Left ventricle myocardium inferior (tissue), 1 donor: ENCODE measurements at regions not wholly inside any gene's neighbourhood (a gene's known extent, or its start where the extent isn't known, plus 50 kb on each side); places are given as distances from the start of the nearest gene placed in this dataset.

Source experiments
- DNase-seq: peaks from one replicate; pipeline ENCODE4 v3.0.0-alpha.2; 2020
- H3K27ac ChIP-seq: fragments of 200-600 bp; replicated peaks from 2 replicates; pipeline ENCODE4 v1.8.0; 2021
- H3K27me3 ChIP-seq: fragments of 200-600 bp; 2 replicates; pipeline ENCODE4 v1.8.0; 2021; ENCODE audit warnings: low read depth
- H3K36me3 ChIP-seq: fragments of 200-600 bp; 2 replicates; pipeline ENCODE4 v1.8.0; 2021
- H3K4me1 ChIP-seq: fragments of 200-600 bp; 2 replicates; pipeline ENCODE4 v1.8.0; 2021
- H3K4me3 ChIP-seq: fragments of 200-600 bp; 2 replicates; pipeline ENCODE4 v1.8.0; 2021; ENCODE audit warnings: mild to moderate bottlenecking, moderate library complexity
- H3K9me3 ChIP-seq: fragments of 200-600 bp; replicated peaks from 2 replicates; pipeline ENCODE4 v1.8.0; 2021
- intact Hi-C: fragments of 100-400 bp; cut with micrococcal nuclease; formaldehyde crosslinking; loops from one replicate; pipeline ENCODE4 v1.11.0; 2022
- TF ChIP-seq, protein P1 (sequence below): fragments of 200-600 bp; IDR thresholded peaks from 2 replicates; pipeline ENCODE4 v1.8.0; 2021; ENCODE audit warnings: antibody characterized with exemption, mild to moderate bottlenecking, borderline replicate concordance
- donor health status: DM: no; HTN: yes; CAD: no; lungs with severe emphysema.

GRCh38 chr2:235325151-235325550 lies 168.7 kb upstream of the AGAP1 start:
- H3K9me3 ChIP-seq, result no peaks in the 10 kb centered on the region
- H3K36me3 ChIP-seq, result no peaks in the 10 kb centered on the region
- TF ChIP-seq, protein P1, sequence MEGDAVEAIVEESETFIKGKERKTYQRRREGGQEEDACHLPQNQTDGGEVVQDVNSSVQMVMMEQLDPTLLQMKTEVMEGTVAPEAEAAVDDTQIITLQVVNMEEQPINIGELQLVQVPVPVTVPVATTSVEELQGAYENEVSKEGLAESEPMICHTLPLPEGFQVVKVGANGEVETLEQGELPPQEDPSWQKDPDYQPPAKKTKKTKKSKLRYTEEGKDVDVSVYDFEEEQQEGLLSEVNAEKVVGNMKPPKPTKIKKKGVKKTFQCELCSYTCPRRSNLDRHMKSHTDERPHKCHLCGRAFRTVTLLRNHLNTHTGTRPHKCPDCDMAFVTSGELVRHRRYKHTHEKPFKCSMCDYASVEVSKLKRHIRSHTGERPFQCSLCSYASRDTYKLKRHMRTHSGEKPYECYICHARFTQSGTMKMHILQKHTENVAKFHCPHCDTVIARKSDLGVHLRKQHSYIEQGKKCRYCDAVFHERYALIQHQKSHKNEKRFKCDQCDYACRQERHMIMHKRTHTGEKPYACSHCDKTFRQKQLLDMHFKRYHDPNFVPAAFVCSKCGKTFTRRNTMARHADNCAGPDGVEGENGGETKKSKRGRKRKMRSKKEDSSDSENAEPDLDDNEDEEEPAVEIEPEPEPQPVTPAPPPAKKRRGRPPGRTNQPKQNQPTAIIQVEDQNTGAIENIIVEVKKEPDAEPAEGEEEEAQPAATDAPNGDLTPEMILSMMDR, result no peak
- no peak for DNase-seq
- H3K4me1 ChIP-seq, result no peaks in the 10 kb centered on the region
- no peak overlapping the region for H3K4me3 ChIP-seq
- H3K27ac ChIP-seq, result no peak overlapping the region
- intact Hi-C loops, result no loop called here
- H3K27me3 ChIP-seq, result peaks cover 62% of the 10 kb centered on the region

GRCh38 chr2:235328991-235329390 lies 164.9 kb upstream of the AGAP1 start:
- no peak overlapping the region for H3K4me3 ChIP-seq
- TF ChIP-seq, protein P1, result no peak
- peaks cover 5% of the 10 kb centered on the region for H3K9me3 ChIP-seq
- DNase-seq, result no peak
- peaks cover 40% of the 10 kb centered on the region for H3K27me3 ChIP-seq
- intact Hi-C loops, result no loop called here
- no peak overlapping the region for H3K27ac ChIP-seq
- no peaks in the 10 kb centered on the region for H3K36me3 ChIP-seq
- no peaks in the 10 kb centered on the region for H3K4me1 ChIP-seq

DNA sequence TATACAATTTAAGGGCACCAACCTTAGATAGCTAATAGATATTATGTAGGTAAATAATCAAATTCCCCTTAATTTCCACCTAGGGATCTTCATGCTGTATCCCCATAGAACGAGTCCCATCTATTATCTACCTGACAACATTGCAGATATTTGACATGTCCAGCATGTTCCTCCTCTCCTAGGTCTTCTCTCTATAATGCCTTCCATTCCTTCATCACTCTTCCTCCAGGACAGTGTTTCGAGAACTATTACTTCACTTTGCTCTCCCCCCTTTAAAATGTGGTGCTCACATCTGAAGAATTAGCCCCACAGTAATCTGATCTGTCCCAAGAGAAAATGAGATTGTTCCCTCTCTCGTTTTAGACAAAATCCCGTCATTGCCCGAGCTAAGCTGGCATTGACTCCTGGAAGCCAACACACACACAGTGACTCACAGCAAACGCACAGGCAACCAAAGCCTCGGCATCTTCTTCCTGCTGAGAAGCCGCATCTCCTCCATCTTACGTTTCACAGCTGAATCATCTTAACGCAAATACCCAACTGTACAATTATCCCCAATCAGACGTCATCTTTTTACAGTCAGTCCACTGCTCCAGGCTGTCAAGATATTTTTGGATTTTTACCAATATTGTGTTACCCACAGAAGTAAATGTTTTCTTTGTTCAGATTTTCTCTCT lies 162.9 kb upstream of the AGAP1 start:
- Histone ChIP-seq H3K9me3 (peaks cover 5% of the 10 kb centered on the region), H3K4me3 (no peak overlapping the region), H3K36me3 (no peaks in the 10 kb centered on the region), H3K27me3 (peaks cover 31% of the 10 kb centered on the region), H3K4me1 (no peaks in the 10 kb centered on the region), H3K27ac (no peak overlapping the region)
- intact Hi-C loops, result no loop called here
- no peak for DNase-seq
- TF ChIP-seq, protein P1, result no peak

- no peaks in the 10 kb centered on the region for H3K4me1 ChIP-seq
- TF ChIP-seq, protein P1, result no peak
- peaks cover 31% of the 10 kb centered on the region for H3K27me3 ChIP-seq
- DNase-seq, result no peak
- H3K9me3 ChIP-seq, result peaks cover 6% of the 10 kb centered on the region
- intact Hi-C loops, result no loop called here
- no peaks in the 10 kb centered on the region for H3K36me3 ChIP-seq
- H3K4me3 ChIP-seq, result no peak overlapping the region
- H3K27ac ChIP-seq, result no peak overlapping the region
Observed at GRCh38 chr2:235332240-235332890, 161.5 kb upstream of the AGAP1 start.

GRCh38 chr2:235333076-235333475 lies 160.8 kb upstream of the AGAP1 start:
- intact Hi-C loops, result no loop called here
- Histone ChIP-seq H3K4me1 (no peaks in the 10 kb centered on the region), H3K4me3 (no peak overlapping the region), H3K9me3 (peaks cover 13% of the 10 kb centered on the region), H3K36me3 (no peaks in the 10 kb centered on the region), H3K27me3 (peaks cover 31% of the 10 kb centered on the region), H3K27ac (no peak overlapping the region)
- no peak for DNase-seq
- TF ChIP-seq, protein P1, result no peak
